NT2/D1 (cell line): ENCODE measurements at regions not wholly inside any gene's neighbourhood (a gene's known extent, or its start where the extent isn't known, plus 50 kb on each side); places are given as distances from the start of the nearest gene placed in this dataset.
"Not testable (repeated sequence)": the region's sequence is repeated elsewhere in the genome, so short reads cannot be mapped to it uniquely, and the experiment has no call there.

Experiments used
- SUZ12 ChIP-seq: IDR thresholded peaks from 2 replicates; pipeline ENCODE4 v1.6.1; 2011; ENCODE audit not compliant: insufficient read length, insufficient read depth; ENCODE audit errors: extremely low read depth
- YY1 ChIP-seq: IDR thresholded peaks from 2 replicates; pipeline ENCODE4 v1.6.1; 2011; ENCODE audit not compliant: insufficient read length, insufficient read depth
- ZNF274 ChIP-seq: IDR thresholded peaks from 2 replicates; pipeline ENCODE4 v1.6.1; 2011; ENCODE audit warnings: mild to moderate bottlenecking, low read depth, low read length

DNA sequence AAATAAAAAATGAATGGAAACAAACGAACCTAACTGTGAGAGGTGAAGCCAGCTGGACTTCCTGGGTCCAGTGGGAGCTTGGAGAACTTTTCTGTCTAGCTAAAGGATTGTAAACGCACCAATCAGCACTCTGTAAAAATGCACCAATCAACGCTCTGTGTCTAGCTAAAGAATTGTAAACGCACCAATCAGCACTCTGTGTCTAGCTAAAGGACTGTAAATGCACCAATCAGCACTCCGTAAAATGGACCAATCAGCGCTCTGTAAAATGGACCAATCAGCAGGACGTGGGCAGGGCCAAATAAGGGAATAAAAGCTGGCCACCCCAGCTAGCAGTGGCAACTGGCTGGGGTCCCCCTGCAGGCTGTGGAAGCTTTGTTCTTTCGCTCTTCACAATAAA, 135.8 kb downstream of the ATP6V1G3 start:
- not testable (repeated sequence) for TF ChIP-seq ZNF274, YY1, SUZ12
